GM10266 (cell line): ENCODE measurements at regions not wholly inside any gene's neighbourhood (a gene's known extent, or its start where the extent isn't known, plus 50 kb on each side); places are given as distances from the start of the nearest gene placed in this dataset.

Experiments
- DNase-seq: peaks from one replicate; pipeline ENCODE4 v3.0.0; 2012; ENCODE audit errors: extremely low spot score
- TF ChIP-seq, protein P1 (sequence below): IDR thresholded peaks from 2 replicates; pipeline ENCODE4 v1.5.1; 2012; ENCODE audit warnings: mild to moderate bottlenecking, low read depth; ENCODE audit not compliant: control insufficient read depth, insufficient read depth; ENCODE audit errors: missing control alignments

DNA sequence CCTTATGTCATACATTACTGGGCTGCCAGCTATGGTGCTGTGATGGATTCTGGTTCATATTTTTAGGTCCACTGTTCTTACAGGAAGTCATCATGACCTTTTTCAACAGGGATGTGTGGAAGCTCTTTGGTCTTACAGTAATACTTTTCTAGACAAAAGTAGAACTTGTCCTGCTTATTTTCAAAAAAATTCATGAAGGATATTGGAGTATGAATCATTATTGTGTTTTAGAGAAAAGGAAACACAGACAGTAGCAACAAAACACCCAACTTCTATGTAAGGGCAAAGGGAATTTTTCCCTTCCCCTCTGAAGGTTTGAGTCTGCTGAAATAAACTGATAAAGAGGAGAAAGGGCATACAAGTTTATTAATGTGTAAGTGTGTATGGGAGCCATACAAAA, 54.7 kb upstream of the FAM9C start:
- DNase-seq: no peak
- TF ChIP-seq, protein P1, sequence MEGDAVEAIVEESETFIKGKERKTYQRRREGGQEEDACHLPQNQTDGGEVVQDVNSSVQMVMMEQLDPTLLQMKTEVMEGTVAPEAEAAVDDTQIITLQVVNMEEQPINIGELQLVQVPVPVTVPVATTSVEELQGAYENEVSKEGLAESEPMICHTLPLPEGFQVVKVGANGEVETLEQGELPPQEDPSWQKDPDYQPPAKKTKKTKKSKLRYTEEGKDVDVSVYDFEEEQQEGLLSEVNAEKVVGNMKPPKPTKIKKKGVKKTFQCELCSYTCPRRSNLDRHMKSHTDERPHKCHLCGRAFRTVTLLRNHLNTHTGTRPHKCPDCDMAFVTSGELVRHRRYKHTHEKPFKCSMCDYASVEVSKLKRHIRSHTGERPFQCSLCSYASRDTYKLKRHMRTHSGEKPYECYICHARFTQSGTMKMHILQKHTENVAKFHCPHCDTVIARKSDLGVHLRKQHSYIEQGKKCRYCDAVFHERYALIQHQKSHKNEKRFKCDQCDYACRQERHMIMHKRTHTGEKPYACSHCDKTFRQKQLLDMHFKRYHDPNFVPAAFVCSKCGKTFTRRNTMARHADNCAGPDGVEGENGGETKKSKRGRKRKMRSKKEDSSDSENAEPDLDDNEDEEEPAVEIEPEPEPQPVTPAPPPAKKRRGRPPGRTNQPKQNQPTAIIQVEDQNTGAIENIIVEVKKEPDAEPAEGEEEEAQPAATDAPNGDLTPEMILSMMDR: no peak

DNA sequence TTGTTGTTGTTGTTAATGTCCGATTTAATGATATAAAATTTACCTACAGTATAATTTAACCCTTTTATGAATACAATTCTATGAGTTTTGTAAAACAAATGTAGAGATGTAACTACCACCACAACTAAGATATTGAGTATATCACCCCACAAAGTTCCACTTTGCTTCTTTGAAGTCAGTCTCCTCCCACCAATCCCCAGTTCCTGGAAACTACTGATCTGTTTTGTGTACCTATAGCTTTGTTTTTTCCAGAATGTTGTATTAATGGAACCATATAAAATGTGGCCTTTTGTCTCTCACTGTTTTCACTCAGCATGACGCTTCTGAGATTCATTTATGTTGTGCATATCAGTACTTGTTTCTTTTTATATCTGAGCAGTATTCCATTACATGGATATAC, 52.3 kb upstream of the FAM9C start:
- DNase-seq: no peak
- TF ChIP-seq, protein P1: no peak

DNA sequence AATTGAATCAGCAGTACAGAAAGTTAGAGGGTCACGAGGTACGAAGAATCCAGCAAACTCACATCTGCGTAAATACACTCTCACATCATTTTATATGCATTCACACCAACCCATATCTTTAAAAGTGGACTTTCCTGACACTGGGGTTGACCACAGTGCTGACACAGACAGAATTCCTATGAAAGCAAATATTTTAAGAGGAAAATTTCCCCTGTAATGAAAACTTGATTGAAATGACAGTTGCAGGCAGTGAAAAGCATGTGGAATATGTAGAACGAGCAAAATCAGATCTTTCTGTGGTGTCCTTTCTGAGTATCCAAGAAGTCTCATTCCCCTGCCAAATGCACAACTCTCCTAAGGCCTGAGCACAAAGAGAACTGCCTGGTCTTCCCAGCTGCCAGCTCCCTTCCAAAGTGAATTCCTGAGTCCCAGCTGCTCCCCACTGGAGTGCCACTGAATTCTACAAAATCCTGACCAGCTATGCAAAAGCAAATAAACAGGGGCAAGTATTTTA, 50.5 kb upstream of the FAM9C start:
- no peak for DNase-seq
- TF ChIP-seq, protein P1: no peak

DNA sequence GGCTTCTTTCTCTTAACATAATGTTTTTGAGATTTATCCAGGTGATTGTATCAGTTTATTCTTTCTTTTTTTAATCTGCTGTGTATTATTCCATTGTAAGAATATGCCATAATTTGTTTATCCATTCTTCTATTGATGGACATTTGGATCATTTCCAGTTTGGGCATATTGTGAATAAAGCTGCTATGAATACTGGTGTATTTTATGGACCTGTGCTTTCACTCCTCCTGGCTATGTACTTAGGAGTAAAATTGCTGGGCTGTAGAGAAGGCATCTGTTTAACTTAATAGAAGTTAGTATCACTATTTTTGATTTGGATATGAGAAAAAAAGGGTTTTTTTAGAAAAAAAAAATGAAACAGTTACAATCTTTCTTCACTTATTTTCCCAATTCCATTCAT, 50.0 kb upstream of the FAM9C start:
- no peak for DNase-seq
- TF ChIP-seq, protein P1: no peak
